Coronary artery (tissue), 2 donors: ENCODE measurements at regions not wholly inside any gene's neighbourhood (a gene's known extent, or its start where the extent isn't known, plus 50 kb on each side); places are given as distances from the start of the nearest gene placed in this dataset.

Experiments used
- DNase-seq: peaks from one replicate; pipeline ENCODE4 v3.0.0-alpha.2; 2017; ENCODE audit warnings: low spot score
- H3K27ac ChIP-seq, 2 donors: fragments of 200-600 bp; sonication (generic); one replicate each; pipeline ENCODE4 v1.5.1; 2016 to 2019
- H3K4me3 ChIP-seq: fragments of 200-600 bp; sonication (generic); 2 replicates; pipeline ENCODE4 v1.5.1; 2016; ENCODE audit warnings: mild to moderate bottlenecking, moderate library complexity
- CTCF ChIP-seq: fragments of 200-600 bp; sonication (generic); IDR thresholded peaks from one replicate; pipeline ENCODE4 v1.5.1; 2019; ENCODE audit warnings: antibody characterized with exemption

- H3K27ac ChIP-seq: no peak overlapping the region
- no peak overlapping the region for H3K4me3 ChIP-seq
- no peak for DNase-seq
- TF ChIP-seq CTCF: no peak
Measured at GRCh38 chr14:82445810-82446570, 912.3 kb upstream of the SEL1L start.

- TF ChIP-seq CTCF: no peak
- Histone ChIP-seq H3K4me3 (no peak overlapping the region), H3K27ac (no peak overlapping the region)
- DNase-seq: no peak
Measured at GRCh38 chr14:82447586-82447985, 913.9 kb upstream of the SEL1L start.

GRCh38 chr14:82449926-82450468 lies 916.3 kb upstream of the SEL1L start:
- DNase-seq: no peak
- Histone ChIP-seq H3K4me3 (no peak overlapping the region), H3K27ac (no peak overlapping the region)
- no peak for TF ChIP-seq CTCF

- Histone ChIP-seq H3K27ac (no peak overlapping the region), H3K4me3 (no peak overlapping the region)
- no peak for DNase-seq
- TF ChIP-seq CTCF: no peak
Measured at GRCh38 chr14:82451675-82452074, 918.0 kb upstream of the SEL1L start.

- DNase-seq: no peak
- Histone ChIP-seq H3K27ac (no peak overlapping the region), H3K4me3 (no peak overlapping the region)
- no peak for TF ChIP-seq CTCF
Measured at GRCh38 chr14:82482345-82482744, 948.7 kb upstream of the SEL1L start.

- H3K4me3 ChIP-seq: no peak overlapping the region
- H3K27ac ChIP-seq: no peak overlapping the region
- no peak for DNase-seq
- TF ChIP-seq CTCF: no peak
Measured at GRCh38 chr14:82488473-82488872, 954.8 kb upstream of the SEL1L start.

GRCh38 chr14:82490397-82490796 lies 956.7 kb upstream of the SEL1L start:
- TF ChIP-seq CTCF: no peak
- no peak overlapping the region for H3K4me3 ChIP-seq
- H3K27ac ChIP-seq: no peak overlapping the region
- DNase-seq: no peak
